HAP-1 (cell line): ENCODE measurements at regions not wholly inside any gene's neighbourhood (a gene's known extent, or its start where the extent isn't known, plus 50 kb on each side); places are given as distances from the start of the nearest gene placed in this dataset.

Source experiments
- DNase-seq, 2 experiments: peaks; one replicate each; pipeline ENCODE4 v3.0.0-alpha.2; 2016 to 2020; ENCODE audit warnings: low spot score in 2 of 2
- H3K27me3 ChIP-seq: fragments of 250-450 bp; sonication (Bioruptor Pico); 2 replicates; pipeline ENCODE4 v1.5.1; 2020; ENCODE audit warnings: low read depth, mild to moderate bottlenecking, moderate library complexity
- H3K36me3 ChIP-seq: fragments of 250-450 bp; sonication (Bioruptor Pico); replicated peaks from 2 replicates; pipeline ENCODE4 v1.5.1; 2020; ENCODE audit warnings: mild to moderate bottlenecking
- H3K4me1 ChIP-seq: fragments of 250-450 bp; sonication (Bioruptor Pico); 2 replicates; pipeline ENCODE4 v1.5.1; 2020; ENCODE audit warnings: mild to moderate bottlenecking
- H3K4me3 ChIP-seq: fragments of 250-450 bp; sonication (Bioruptor Pico); 2 replicates; pipeline ENCODE4 v1.5.1; 2020; ENCODE audit warnings: mild to moderate bottlenecking, moderate library complexity
- H3K9me3 ChIP-seq: fragments of 250-450 bp; sonication (Bioruptor Pico); 2 replicates; pipeline ENCODE4 v1.5.1; 2020; ENCODE audit warnings: mild to moderate bottlenecking, moderate library complexity
- in situ Hi-C: fragments of 300-500 bp; cut with MboI; formaldehyde crosslinking; loops from 3 replicates; pipeline ENCODE4 v1.14.3; 2020; ENCODE audit warnings: low sequenced_read_pairs, inconsistent platforms, mixed read lengths

GRCh38 chr3:107064405-107065060 lies 312.7 kb upstream of the CCDC54 start:
- no peaks in the 10 kb centered on the region for H3K27me3 ChIP-seq
- in situ Hi-C loops = no loop called here
- H3K9me3 ChIP-seq = no peaks in the 10 kb centered on the region
- H3K4me1 ChIP-seq = no peaks in the 10 kb centered on the region; the same call in 1 of the 2 replicates
- H3K4me3 ChIP-seq = no peak overlapping the region
- peak; percentile 65 to 81 for DNase-seq
- no peaks in the 10 kb centered on the region for H3K36me3 ChIP-seq

GRCh38 chr3:107065094-107065861 lies 312.0 kb upstream of the CCDC54 start:
- in situ Hi-C loops = no loop called here
- H3K4me1 ChIP-seq = no peaks in the 10 kb centered on the region; the same call in 1 of the 2 replicates
- H3K36me3 ChIP-seq = no peaks in the 10 kb centered on the region
- no peaks in the 10 kb centered on the region for H3K27me3 ChIP-seq
- no peaks in the 10 kb centered on the region for H3K9me3 ChIP-seq
- no peak for DNase-seq
- H3K4me3 ChIP-seq = no peak overlapping the region

GRCh38 chr3:107067421-107067820 lies 309.8 kb upstream of the CCDC54 start:
- DNase-seq = no peak
- in situ Hi-C loops = no loop called here
- Histone ChIP-seq H3K36me3 (no peaks in the 10 kb centered on the region), H3K27me3 (no peaks in the 10 kb centered on the region), H3K4me3 (no peak overlapping the region), H3K4me1 (no peaks in the 10 kb centered on the region; the same call in 1 of the 2 replicates), H3K9me3 (no peaks in the 10 kb centered on the region)

- Histone ChIP-seq H3K9me3 (no peaks in the 10 kb centered on the region), H3K4me1 (no peaks in the 10 kb centered on the region; the same call in 1 of the 2 replicates), H3K4me3 (no peak overlapping the region), H3K36me3 (no peaks in the 10 kb centered on the region), H3K27me3 (no peaks in the 10 kb centered on the region)
- in situ Hi-C loops = no loop called here
- DNase-seq = no peak
These were observed 308.3 kb upstream of the CCDC54 start for GRCh38 chr3:107068980-107069379.

- DNase-seq = no peak
- Histone ChIP-seq H3K9me3 (no peaks in the 10 kb centered on the region), H3K27me3 (no peaks in the 10 kb centered on the region), H3K4me3 (no peak overlapping the region), H3K4me1 (no peaks in the 10 kb centered on the region), H3K36me3 (no peaks in the 10 kb centered on the region)
- in situ Hi-C loops = no loop called here
These were observed 300.3 kb upstream of the CCDC54 start for GRCh38 chr3:107076946-107077345.

- no peaks in the 10 kb centered on the region for H3K27me3 ChIP-seq
- in situ Hi-C loops = no loop called here
These were observed 299.8 kb upstream of the CCDC54 start for GRCh38 chr3:107077391-107077790.

GRCh38 chr3:107082527-107082926 lies 294.7 kb upstream of the CCDC54 start:
- in situ Hi-C loops = no loop called here
- no peak for DNase-seq
- Histone ChIP-seq H3K4me3 (no peak overlapping the region), H3K9me3 (no peaks in the 10 kb centered on the region), H3K27me3 (no peaks in the 10 kb centered on the region), H3K4me1 (no peaks in the 10 kb centered on the region), H3K36me3 (no peaks in the 10 kb centered on the region)

More at GRCh38 chr3:107077391-107077790, 299.8 kb upstream of the CCDC54 start:
- no peaks in the 10 kb centered on the region for H3K4me1 ChIP-seq
- H3K4me3 ChIP-seq = no peak overlapping the region
- no peak for DNase-seq
- no peaks in the 10 kb centered on the region for H3K36me3 ChIP-seq
- H3K9me3 ChIP-seq = no peaks in the 10 kb centered on the region

- in situ Hi-C loops = no loop called here
- H3K36me3 ChIP-seq = no peaks in the 10 kb centered on the region
- H3K4me3 ChIP-seq = no peak overlapping the region
- no peaks in the 10 kb centered on the region for H3K9me3 ChIP-seq
- no peaks in the 10 kb centered on the region for H3K4me1 ChIP-seq
- no peaks in the 10 kb centered on the region for H3K27me3 ChIP-seq
- DNase-seq = no peak
These were observed 292.0 kb upstream of the CCDC54 start for GRCh38 chr3:107085261-107085660.

GRCh38 chr3:107092121-107092520 lies 285.1 kb upstream of the CCDC54 start:
- H3K4me3 ChIP-seq = no peak overlapping the region
- H3K9me3 ChIP-seq = no peaks in the 10 kb centered on the region
- H3K4me1 ChIP-seq = no peaks in the 10 kb centered on the region
- H3K36me3 ChIP-seq = no peaks in the 10 kb centered on the region
- no peak for DNase-seq
- peaks cover 4% of the 10 kb centered on the region; the same call in 1 of the 2 replicates for H3K27me3 ChIP-seq
- in situ Hi-C loops = no loop called here

GRCh38 chr3:107098864-107099263 lies 278.4 kb upstream of the CCDC54 start:
- in situ Hi-C loops = no loop called here
- H3K4me1 ChIP-seq = no peaks in the 10 kb centered on the region
- H3K4me3 ChIP-seq = no peak overlapping the region
- H3K36me3 ChIP-seq = no peaks in the 10 kb centered on the region
- no peaks in the 10 kb centered on the region for H3K9me3 ChIP-seq
- H3K27me3 ChIP-seq = no peaks in the 10 kb centered on the region
- DNase-seq = no peak

GRCh38 chr3:107100137-107100536 lies 277.1 kb upstream of the CCDC54 start:
- H3K27me3 ChIP-seq = no peaks in the 10 kb centered on the region
- in situ Hi-C loops = no loop called here
- DNase-seq = no peak
- H3K4me1 ChIP-seq = no peaks in the 10 kb centered on the region
- no peaks in the 10 kb centered on the region for H3K9me3 ChIP-seq
- H3K36me3 ChIP-seq = no peaks in the 10 kb centered on the region
- no peak overlapping the region for H3K4me3 ChIP-seq

GRCh38 chr3:107100573-107100972 lies 276.7 kb upstream of the CCDC54 start:
- Histone ChIP-seq H3K27me3 (no peaks in the 10 kb centered on the region), H3K9me3 (no peaks in the 10 kb centered on the region), H3K4me3 (no peak overlapping the region), H3K36me3 (no peaks in the 10 kb centered on the region), H3K4me1 (no peaks in the 10 kb centered on the region)
- peak in 1 of 2 experiments; percentile 7 for DNase-seq
- in situ Hi-C loops = no loop called here

GRCh38 chr3:107103786-107104185 lies 273.5 kb upstream of the CCDC54 start:
- Histone ChIP-seq H3K36me3 (no peaks in the 10 kb centered on the region), H3K4me1 (no peaks in the 10 kb centered on the region), H3K9me3 (no peaks in the 10 kb centered on the region), H3K4me3 (no peak overlapping the region), H3K27me3 (no peaks in the 10 kb centered on the region)
- in situ Hi-C loops = no loop called here
- DNase-seq = no peak

GRCh38 chr3:107106316-107106715 lies 270.9 kb upstream of the CCDC54 start:
- Histone ChIP-seq H3K9me3 (no peaks in the 10 kb centered on the region), H3K36me3 (no peaks in the 10 kb centered on the region), H3K4me1 (no peaks in the 10 kb centered on the region), H3K27me3 (no peaks in the 10 kb centered on the region), H3K4me3 (no peak overlapping the region)
- in situ Hi-C loops = no loop called here
- no peak for DNase-seq
